ENCODE measurements at regions not wholly inside any gene's neighbourhood (a gene's known extent, or its start where the extent isn't known, plus 50 kb on each side); places are given as distances from the start of the nearest gene placed in this dataset.

DNA sequence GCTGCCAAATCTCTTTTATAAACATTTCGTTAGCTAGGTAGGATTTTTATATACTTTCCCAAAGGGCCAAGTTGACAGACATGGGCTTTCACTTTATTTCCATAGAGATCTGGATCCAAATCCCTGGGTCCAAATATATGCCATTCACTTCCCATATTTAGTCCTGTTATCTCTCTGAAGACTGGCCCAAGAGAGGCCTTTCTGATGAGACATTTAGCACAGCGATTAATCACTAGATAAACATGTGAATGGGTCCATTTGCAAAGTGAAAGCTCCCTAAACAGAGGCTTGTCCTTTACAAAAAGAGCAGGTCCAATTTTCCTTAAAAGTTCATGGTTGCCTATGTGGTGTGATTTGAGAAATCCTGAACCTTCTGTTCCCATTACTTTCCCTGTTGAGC is 132.6 kb downstream of the TRMT11 start:
- no peak overlapping the region for H3K27ac Mint-ChIP-seq
- ChIA-PET CTCF (no interaction called here), POLR2A (no interaction called here)
- H3K4me3 Mint-ChIP-seq, result no peak overlapping the region
- H3K9me3 Mint-ChIP-seq, result no peaks in the 10 kb centered on the region
- H3K27me3 Mint-ChIP-seq, result no peaks in the 10 kb centered on the region
- H3K36me3 Mint-ChIP-seq (ENCODE audit: low read depth), result no peaks in the 10 kb centered on the region
- no peaks in the 10 kb centered on the region for H3K4me1 Mint-ChIP-seq
- DNase-seq, result no peak

DNA sequence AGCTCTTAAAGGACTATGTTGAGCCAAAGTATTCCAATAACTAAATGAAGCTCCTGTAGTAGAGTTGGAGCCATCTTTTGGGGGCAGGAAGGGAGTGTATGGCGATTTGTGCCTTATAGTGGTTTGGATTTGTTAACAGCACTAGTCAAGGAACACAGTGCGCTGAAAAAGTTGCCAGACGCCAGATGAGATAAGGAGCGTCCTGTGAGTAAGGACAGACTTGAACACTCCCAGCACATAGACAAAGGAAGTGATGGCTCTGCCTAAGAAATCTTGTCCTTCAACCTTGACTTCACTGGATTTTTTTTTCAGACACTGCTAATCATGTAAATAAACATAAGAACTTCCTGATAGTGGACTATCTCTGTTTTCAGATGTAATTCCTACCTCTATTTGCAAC is 136.9 kb downstream of the TRMT11 start:
- Mint-ChIP-seq H3K4me1 (no peaks in the 10 kb centered on the region), H3K27me3 (no peaks in the 10 kb centered on the region), H3K9me3 (no peaks in the 10 kb centered on the region), H3K4me3 (no peak overlapping the region), H3K27ac (no peak overlapping the region), H3K36me3 (ENCODE audit: low read depth) (no peaks in the 10 kb centered on the region)
- DNase-seq, result no peak
- POLR2A ChIA-PET, result no interaction called here
- CTCF ChIA-PET, result interaction anchor here (0.9 kb wide), 1 partner anchor 105 kb away, joined by 3 read pairs; no protein-coding TSS in a partner anchor

DNA sequence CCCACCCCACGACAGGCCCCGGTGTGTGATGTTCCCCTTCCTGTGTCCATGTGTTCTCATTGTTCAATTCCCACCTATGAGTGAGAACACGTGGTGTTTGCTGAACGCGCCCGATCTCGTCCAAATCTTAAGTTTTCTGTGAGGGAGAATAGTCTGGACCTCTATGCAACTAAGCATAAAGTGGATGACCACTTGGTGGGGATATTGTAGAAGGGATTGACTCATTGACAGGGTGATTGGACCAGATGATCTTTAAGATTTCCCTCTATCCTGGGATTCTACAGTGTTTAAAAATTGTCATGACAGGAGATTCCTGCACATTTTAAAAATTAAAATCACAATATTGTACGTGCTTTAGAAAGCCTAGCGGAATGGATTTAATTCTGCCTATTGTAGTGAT is 141.3 kb downstream of the TRMT11 start:
- H3K4me3 Mint-ChIP-seq, result no peak overlapping the region
- H3K9me3 Mint-ChIP-seq, result no peaks in the 10 kb centered on the region
- no peaks in the 10 kb centered on the region for H3K4me1 Mint-ChIP-seq
- no peaks in the 10 kb centered on the region for H3K27me3 Mint-ChIP-seq
- H3K27ac Mint-ChIP-seq, result no peak overlapping the region
- no peaks in the 10 kb centered on the region for H3K36me3 Mint-ChIP-seq (ENCODE audit: low read depth)
- CTCF ChIA-PET, result no interaction called here
- POLR2A ChIA-PET, result no interaction called here
- no peak for DNase-seq

GRCh38 chr6:126131246-126131645 is 144.9 kb downstream of the TRMT11 start:
- ChIA-PET POLR2A (no interaction called here), CTCF (no interaction called here)
- no peaks in the 10 kb centered on the region for H3K4me1 Mint-ChIP-seq
- no peak overlapping the region for H3K27ac Mint-ChIP-seq
- H3K27me3 Mint-ChIP-seq, result peaks cover 2% of the 10 kb centered on the region
- H3K9me3 Mint-ChIP-seq, result peaks cover 4% of the 10 kb centered on the region
- no peak for DNase-seq
- no peak overlapping the region for H3K4me3 Mint-ChIP-seq
- H3K36me3 Mint-ChIP-seq (ENCODE audit: low read depth), result no peaks in the 10 kb centered on the region

DNA sequence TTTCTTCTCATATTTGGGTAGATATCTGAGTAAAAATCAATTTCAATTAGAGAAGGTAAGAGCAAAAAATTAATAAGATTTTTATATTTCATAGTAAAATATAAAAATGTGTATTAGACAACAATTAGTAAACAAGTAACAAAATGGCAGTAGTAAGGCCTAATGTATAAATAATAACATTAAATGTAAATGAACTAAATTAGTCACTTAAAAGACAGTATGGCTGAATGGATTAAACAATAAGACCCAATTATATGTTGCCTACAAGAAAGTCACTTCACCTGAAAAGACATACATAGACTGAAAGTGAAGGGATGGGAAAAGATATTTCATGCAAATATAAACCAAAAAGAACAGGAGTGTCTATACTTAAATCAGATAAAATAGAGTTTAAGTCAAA is 147.6 kb downstream of the TRMT11 start:
- no peak for DNase-seq
- Mint-ChIP-seq H3K36me3 (ENCODE audit: low read depth) (no peaks in the 10 kb centered on the region), H3K4me3 (no peak overlapping the region), H3K9me3 (peaks cover 4% of the 10 kb centered on the region), H3K4me1 (no peaks in the 10 kb centered on the region), H3K27ac (no peak overlapping the region), H3K27me3 (peaks cover 2% of the 10 kb centered on the region)
- ChIA-PET POLR2A (no interaction called here), CTCF (no interaction called here)

GRCh38 chr6:126134491-126134890 is 148.2 kb downstream of the TRMT11 start:
- POLR2A ChIA-PET, result no interaction called here

DNA sequence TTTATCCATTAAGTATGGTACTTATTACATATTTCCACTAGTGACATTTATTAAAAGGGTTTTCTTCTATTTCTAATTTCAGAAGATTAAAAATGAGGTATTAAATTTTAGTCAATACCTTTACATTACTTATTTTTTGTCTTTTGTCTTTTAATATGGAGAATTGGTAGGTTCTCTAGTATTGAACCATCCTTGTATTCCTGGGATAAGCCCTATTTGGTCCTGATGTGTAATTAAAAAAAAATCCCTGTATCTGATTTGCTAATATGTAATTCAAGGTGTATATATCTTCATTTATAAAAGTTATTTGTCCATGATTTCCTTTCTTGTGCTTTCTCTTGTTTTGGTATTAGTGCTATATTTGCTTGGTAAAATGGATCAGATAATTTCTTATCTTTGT is 153.7 kb downstream of the TRMT11 start:
- no peak overlapping the region for H3K27ac Mint-ChIP-seq
- CTCF ChIA-PET, result no interaction called here

More at GRCh38 chr6:126134491-126134890, 148.2 kb downstream of the TRMT11 start:
- Mint-ChIP-seq H3K36me3 (ENCODE audit: low read depth) (no peaks in the 10 kb centered on the region), H3K27ac (no peak overlapping the region), H3K9me3 (peaks cover 4% of the 10 kb centered on the region), H3K27me3 (peaks cover 2% of the 10 kb centered on the region), H3K4me1 (no peaks in the 10 kb centered on the region), H3K4me3 (no peak overlapping the region)
- DNase-seq, result no peak
- CTCF ChIA-PET, result no interaction called here

DNA sequence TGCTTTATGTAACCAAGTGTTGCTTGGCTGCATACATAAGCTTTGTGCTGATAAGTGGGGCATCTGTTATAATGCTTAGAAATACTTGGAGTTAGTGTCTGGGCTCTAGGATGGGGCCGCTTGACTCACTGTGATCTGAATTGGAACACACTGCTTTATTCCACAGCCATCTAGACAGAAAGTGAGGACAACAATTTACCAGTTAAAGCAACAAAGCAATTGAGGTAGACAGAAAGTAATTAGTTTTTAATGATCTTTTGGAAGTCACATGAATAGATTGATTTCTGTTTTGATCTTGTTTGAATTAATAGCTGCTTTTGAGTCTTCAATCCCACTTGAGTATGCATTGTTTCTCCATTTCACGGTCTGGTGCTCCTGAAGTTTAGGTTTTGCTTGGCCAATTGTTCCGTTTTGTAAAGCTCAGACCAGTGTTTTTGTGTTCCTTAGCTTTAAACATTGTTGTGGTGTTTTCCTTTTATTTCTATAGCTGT is 157.5 kb downstream of the TRMT11 start:
- CTCF ChIA-PET, result no interaction called here
- Mint-ChIP-seq H3K27ac (no peak overlapping the region), H3K27me3 (no peaks in the 10 kb centered on the region), H3K4me1 (no peaks in the 10 kb centered on the region), H3K4me3 (no peak overlapping the region), H3K36me3 (ENCODE audit: low read depth) (no peaks in the 10 kb centered on the region), H3K9me3 (no peaks in the 10 kb centered on the region)
- DNase-seq, result no peak
- POLR2A ChIA-PET, result no interaction called here

More for the DNA sequence above, 153.7 kb downstream of the TRMT11 start:
- no peak overlapping the region for H3K4me3 Mint-ChIP-seq
- H3K36me3 Mint-ChIP-seq (ENCODE audit: low read depth), result no peaks in the 10 kb centered on the region
- H3K27me3 Mint-ChIP-seq, result no peaks in the 10 kb centered on the region
- H3K9me3 Mint-ChIP-seq, result peaks cover 2% of the 10 kb centered on the region
- no peak for DNase-seq
- POLR2A ChIA-PET, result no interaction called here
- no peaks in the 10 kb centered on the region for H3K4me1 Mint-ChIP-seq

GRCh38 chr6:126145351-126145750 is 159.0 kb downstream of the TRMT11 start:
- CTCF ChIA-PET, result no interaction called here
- Mint-ChIP-seq H3K27me3 (no peaks in the 10 kb centered on the region), H3K36me3 (ENCODE audit: low read depth) (no peaks in the 10 kb centered on the region), H3K27ac (no peak overlapping the region), H3K9me3 (no peaks in the 10 kb centered on the region), H3K4me3 (no peak overlapping the region), H3K4me1 (no peaks in the 10 kb centered on the region)
- POLR2A ChIA-PET, result no interaction called here
- no peak for DNase-seq

DNA sequence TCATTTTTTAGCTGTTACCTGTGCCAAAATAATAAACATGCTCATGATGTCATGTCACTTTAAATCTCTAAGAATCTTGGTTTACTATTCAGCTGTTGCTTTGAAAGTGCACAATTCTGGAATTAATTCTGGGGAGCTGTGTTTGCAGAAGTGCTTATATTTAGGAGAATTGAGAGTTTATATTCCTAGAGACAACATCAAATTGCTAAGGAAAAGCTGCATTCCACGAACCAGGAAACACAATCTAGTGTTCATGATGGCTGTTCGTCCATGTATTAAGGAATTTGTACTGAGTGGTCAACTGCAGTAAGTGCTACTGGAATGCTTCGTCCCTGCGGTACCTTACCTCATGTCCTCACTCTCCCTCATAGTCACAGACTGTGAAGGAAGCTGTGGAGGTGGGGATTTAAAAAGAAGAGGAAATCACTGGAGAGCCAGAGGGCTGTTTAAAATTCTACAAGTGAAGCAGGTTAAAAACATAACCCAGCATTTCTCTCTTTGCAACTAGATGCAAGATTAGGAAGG is 161.0 kb downstream of the TRMT11 start:
- Mint-ChIP-seq H3K9me3 (no peaks in the 10 kb centered on the region), H3K36me3 (ENCODE audit: low read depth) (no peaks in the 10 kb centered on the region), H3K4me3 (no peak overlapping the region), H3K27me3 (peaks cover 2% of the 10 kb centered on the region), H3K27ac (no peak overlapping the region), H3K4me1 (no peaks in the 10 kb centered on the region)
- ChIA-PET CTCF (interaction anchor here (0.5 kb wide), 1 partner anchor 243 kb away, joined by 4 read pairs; no protein-coding TSS in a partner anchor), POLR2A (no interaction called here)
- no peak for DNase-seq

DNA sequence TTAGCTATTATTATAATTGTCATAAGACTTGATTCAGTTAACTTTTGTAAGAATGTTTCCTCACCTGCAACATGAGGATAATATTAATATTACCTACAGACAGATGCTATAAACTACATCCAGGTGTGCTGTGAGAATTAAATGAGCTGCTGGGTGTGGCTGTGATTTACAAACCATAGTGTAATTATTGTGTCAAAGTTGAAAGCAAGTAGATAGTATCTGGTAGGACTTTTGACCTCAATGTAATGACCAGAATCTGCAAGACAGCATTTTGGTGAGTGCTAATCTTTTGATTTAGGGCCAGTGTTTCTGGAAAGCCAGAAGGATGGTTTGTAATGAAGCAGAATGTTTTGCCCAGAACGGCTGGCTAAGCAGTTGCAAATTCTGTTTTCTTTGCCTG is 162.5 kb downstream of the TRMT11 start:
- no peaks in the 10 kb centered on the region for H3K4me1 Mint-ChIP-seq
- H3K36me3 Mint-ChIP-seq (ENCODE audit: low read depth), result no peaks in the 10 kb centered on the region
- H3K27ac Mint-ChIP-seq, result no peak overlapping the region
- no peaks in the 10 kb centered on the region for H3K9me3 Mint-ChIP-seq
- ChIA-PET POLR2A (no interaction called here), CTCF (no interaction called here)
- no peak for DNase-seq
- H3K4me3 Mint-ChIP-seq, result no peak overlapping the region
- peaks cover 2% of the 10 kb centered on the region for H3K27me3 Mint-ChIP-seq

GRCh38 chr6:126152372-126152745 is 166.0 kb downstream of the TRMT11 start:
- ChIA-PET POLR2A (no interaction called here), CTCF (no interaction called here)
- Mint-ChIP-seq H3K27ac (no peak overlapping the region), H3K36me3 (ENCODE audit: low read depth) (no peaks in the 10 kb centered on the region), H3K9me3 (no peaks in the 10 kb centered on the region), H3K4me1 (peaks cover 5% of the 10 kb centered on the region), H3K4me3 (no peak overlapping the region), H3K27me3 (peaks cover 2% of the 10 kb centered on the region)
- no peak for DNase-seq

DNA sequence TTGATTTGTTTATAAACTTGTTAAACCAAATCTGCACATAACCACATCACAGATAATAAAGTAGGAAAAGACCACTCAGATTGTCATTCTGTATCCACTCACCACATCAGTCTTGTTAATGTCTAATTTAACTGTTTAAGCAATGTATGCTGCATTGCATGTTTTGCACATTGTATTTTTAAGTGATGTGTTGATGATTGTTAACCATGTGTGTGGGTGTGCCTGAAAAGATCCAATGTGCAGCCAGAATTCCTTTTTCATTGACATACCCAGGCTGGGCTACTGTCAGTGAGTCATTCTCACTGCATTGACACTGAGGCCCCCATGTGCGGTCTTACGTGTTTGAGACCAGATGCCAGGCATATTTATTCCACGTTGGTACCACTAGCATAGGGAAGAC is 167.3 kb downstream of the TRMT11 start:
- Mint-ChIP-seq H3K36me3 (ENCODE audit: low read depth) (no peaks in the 10 kb centered on the region), H3K27ac (no peak overlapping the region), H3K9me3 (no peaks in the 10 kb centered on the region), H3K4me1 (peaks cover 5% of the 10 kb centered on the region), H3K4me3 (no peak overlapping the region), H3K27me3 (peaks cover 2% of the 10 kb centered on the region)
- ChIA-PET CTCF (no interaction called here), POLR2A (no interaction called here)
- no peak for DNase-seq

DNA sequence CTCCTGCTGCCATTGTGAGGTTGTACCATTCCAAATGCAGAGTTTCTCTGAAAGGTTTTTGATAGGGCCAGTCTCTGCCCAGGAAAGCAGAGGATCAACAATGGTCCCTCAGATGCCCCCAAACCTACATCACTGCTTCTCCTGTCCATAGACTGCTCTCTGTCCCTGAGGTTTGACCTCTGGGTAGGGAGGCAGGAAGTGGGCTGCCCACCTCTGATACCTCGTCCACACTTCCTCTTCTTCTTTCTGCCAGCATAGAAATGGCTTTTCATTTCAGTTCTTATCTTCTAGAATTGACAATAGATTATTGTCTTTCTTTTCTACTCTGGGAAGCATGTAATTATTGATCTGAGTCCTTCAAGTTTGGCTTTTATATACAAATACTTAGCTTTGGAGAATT is 170.6 kb downstream of the TRMT11 start:
- H3K27ac Mint-ChIP-seq, result no peak overlapping the region

More for the DNA sequence above, 170.6 kb downstream of the TRMT11 start:
- Mint-ChIP-seq H3K4me1 (peaks cover 5% of the 10 kb centered on the region), H3K4me3 (no peak overlapping the region), H3K9me3 (no peaks in the 10 kb centered on the region), H3K27me3 (no peaks in the 10 kb centered on the region), H3K36me3 (ENCODE audit: low read depth) (no peaks in the 10 kb centered on the region)
- POLR2A ChIA-PET, result no interaction called here
- CTCF ChIA-PET, result interaction anchor here (0.8 kb wide), 1 partner anchor 20 kb away, joined by 3 read pairs; no protein-coding TSS in a partner anchor
- no peak for DNase-seq

Measured in activated CD4-positive, alpha-beta T cell treated with anti-CD3 and anti-CD28 coated beads, Interleukin-2, amount 10 ng/mL, durations not matched to agents 7 days and 5 days (primary cell).